ENCODE measurements at regions not wholly inside any gene's neighbourhood (a gene's known extent, or its start where the extent isn't known, plus 50 kb on each side); places are given as distances from the start of the nearest gene placed in this dataset.
"Not testable (repeated sequence)": the region's sequence is repeated elsewhere in the genome, so short reads cannot be mapped to it uniquely, and the experiment has no call there.

- no peak for TF ChIP-seq CTCF (IDR thresholded peaks at IDR 0.05; ENCODE audit: control insufficient read depth, extremely low read depth, insufficient read depth)
- no peak for DNase-seq (ENCODE audit: low read depth)
- H3K4me3 ChIP-seq (ENCODE audit: low read depth, low read length) = no peak overlapping the region
Measured at GRCh38 chr1:60874718-60875117, 207.6 kb upstream of the NFIA start.

GRCh38 chr1:60873396-60873795, 209.0 kb upstream of the NFIA start:
- H3K4me3 ChIP-seq (ENCODE audit: low read depth, low read length); DNase-seq (ENCODE audit: low read depth): not testable (repeated sequence)

- DNase-seq (ENCODE audit: low read depth) = no peak
- TF ChIP-seq CTCF (IDR thresholded peaks at IDR 0.05; ENCODE audit: control insufficient read depth, extremely low read depth, insufficient read depth) = no peak
- H3K4me3 ChIP-seq (ENCODE audit: low read depth, low read length) = no peak overlapping the region
Measured at GRCh38 chr1:60872426-60873054, 209.8 kb upstream of the NFIA start.

- no peak overlapping the region for H3K4me3 ChIP-seq (ENCODE audit: low read depth, low read length)
- TF ChIP-seq CTCF (IDR thresholded peaks at IDR 0.05; ENCODE audit: control insufficient read depth, extremely low read depth, insufficient read depth) = no peak
- no peak for DNase-seq (ENCODE audit: low read depth)
Measured at GRCh38 chr1:60870269-60870865, 212.0 kb upstream of the NFIA start.

- TF ChIP-seq CTCF (IDR thresholded peaks at IDR 0.05; ENCODE audit: control insufficient read depth, extremely low read depth, insufficient read depth) = no peak
- H3K4me3 ChIP-seq (ENCODE audit: low read depth, low read length) = no peak overlapping the region
- DNase-seq (ENCODE audit: low read depth) = no peak
Measured at GRCh38 chr1:60868901-60869663, 213.3 kb upstream of the NFIA start.

- TF ChIP-seq CTCF (IDR thresholded peaks at IDR 0.05; ENCODE audit: control insufficient read depth, extremely low read depth, insufficient read depth) = no peak
- DNase-seq (ENCODE audit: low read depth) = no peak
- H3K4me3 ChIP-seq (ENCODE audit: low read depth, low read length) = no peak overlapping the region
Measured at GRCh38 chr1:60867782-60868181, 214.6 kb upstream of the NFIA start.

- TF ChIP-seq CTCF (IDR thresholded peaks at IDR 0.05; ENCODE audit: control insufficient read depth, extremely low read depth, insufficient read depth) = no peak
- no peak overlapping the region for H3K4me3 ChIP-seq (ENCODE audit: low read depth, low read length)
- peak; percentile 23 for DNase-seq (ENCODE audit: low read depth)
Measured at GRCh38 chr1:60866917-60867531, 215.3 kb upstream of the NFIA start.
